HG02571 (cell line): ENCODE measurements at regions not wholly inside any gene's neighbourhood (a gene's known extent, or its start where the extent isn't known, plus 50 kb on each side); places are given as distances from the start of the nearest gene placed in this dataset.
"Not testable (repeated sequence)": the region's sequence is repeated elsewhere in the genome, so short reads cannot be mapped to it uniquely, and the experiment has no call there.

Experiments used
- ATAC-seq: cut with Tn5 transposase; IDR thresholded peaks from one replicate; pipeline ENCODE4 v1.9.1; 2021; ENCODE audit warnings: mild to moderate bottlenecking, moderate library complexity; ENCODE audit not compliant: unreplicated experiment

- ATAC-seq, result no peak
Measured at GRCh38 chr17:70369391-70369790, 200.1 kb downstream of the KCNJ2 start.

DNA sequence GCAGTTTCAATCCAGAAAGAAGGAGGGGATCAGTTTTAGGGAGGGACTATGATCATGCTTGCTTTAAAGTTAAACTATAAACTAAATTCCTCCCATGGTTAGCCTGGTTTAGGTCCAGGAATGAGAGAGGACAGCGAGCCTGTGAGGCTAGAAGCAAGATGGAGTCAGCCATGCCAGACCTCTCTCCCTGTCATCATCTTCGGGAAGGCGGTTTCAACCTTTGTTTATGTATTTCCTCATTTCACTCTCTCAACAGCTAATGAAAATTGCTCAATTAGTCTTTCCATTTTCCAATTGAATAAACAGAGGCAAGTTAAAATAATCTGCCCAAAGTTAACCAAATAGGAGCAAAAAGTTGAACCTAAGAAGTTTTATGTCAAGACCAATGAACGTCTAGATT is 201.5 kb downstream of the KCNJ2 start:
- no peak for ATAC-seq

DNA sequence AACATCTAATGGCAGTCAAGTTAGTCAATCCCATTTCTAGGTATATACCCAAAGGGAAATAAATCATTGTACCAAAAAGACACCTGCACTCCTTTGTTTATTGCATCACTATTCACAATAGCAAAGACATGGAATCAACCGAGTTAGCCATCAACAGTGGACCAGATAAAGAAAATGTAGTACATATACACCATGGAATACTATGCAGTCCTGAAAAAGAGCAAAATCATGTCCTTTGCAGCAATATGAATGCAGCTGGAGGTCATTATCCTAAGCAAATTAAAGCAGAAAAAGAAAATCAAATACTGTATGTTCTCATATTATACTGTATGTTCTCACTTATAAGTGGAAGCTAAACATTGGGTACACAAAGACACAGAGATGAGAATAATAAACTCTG is 204.0 kb downstream of the KCNJ2 start:
- no peak for ATAC-seq

- ATAC-seq, result no peak
Measured at GRCh38 chr17:70374496-70374895, 205.2 kb downstream of the KCNJ2 start.

GRCh38 chr17:70375406-70375805 is 206.1 kb downstream of the KCNJ2 start:
- ATAC-seq, result no peak

DNA sequence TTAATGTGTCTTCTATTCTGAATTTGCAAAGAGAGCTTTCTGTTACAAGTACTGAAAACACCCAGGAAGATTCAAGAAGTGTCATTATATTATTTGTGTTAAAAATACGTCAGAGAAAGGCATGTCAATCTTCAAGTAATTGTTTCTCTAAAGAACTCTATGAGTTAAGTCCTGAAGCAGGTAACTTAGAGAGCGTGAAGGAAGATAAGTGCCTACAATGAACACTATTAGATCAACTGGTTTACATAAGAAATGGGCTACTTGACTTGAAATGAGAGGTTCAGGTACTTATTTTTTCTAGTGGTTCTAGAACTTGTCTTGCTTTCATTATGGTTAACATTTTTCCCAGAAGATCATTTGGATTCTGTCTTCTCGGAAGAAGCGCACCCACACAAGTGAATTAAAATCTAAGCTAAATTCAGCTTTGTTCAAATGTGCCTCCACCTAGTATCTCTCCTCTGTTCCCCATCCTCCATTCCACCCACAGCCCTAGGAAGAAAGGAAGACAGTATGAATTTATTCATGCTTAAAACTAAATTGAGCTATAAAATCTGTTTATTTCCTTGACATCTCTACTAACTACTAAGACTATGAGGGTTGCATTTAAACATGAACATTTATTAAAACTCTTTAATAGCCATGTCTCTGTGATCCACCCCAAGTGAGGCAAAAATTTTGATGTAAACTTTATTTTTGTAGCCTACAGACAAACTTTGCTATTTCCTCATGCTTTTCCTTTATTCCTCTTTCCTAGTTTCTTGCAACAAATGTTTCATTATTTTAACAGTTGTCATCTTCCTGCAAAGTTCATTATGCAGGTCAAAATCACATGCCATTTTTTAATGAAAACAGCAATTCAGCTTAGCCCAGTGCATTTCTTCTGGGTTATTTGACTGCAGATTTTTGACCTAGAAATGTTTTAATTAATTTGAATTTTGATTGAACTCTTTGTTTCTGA is 206.8 kb downstream of the KCNJ2 start:
- no peak for ATAC-seq

DNA sequence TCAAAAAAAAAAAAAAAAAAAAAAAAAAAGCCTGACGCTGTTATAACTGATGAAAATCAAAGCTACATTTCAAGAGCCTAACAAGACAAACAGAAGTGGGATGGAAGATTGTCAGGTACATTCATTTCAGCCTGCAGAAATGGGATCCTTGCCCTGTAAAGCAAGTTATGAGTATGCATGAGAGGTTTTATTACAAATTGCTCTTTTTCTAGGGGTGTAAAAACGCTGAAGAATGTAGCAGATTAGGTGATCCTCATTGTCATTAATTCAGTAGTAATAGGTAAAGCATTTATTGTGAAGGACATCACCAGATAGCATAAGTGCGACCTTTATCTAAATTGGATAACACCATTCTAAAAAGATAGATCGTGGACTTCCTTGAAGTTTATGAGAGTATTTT is 208.3 kb downstream of the KCNJ2 start:
- no peak for ATAC-seq

DNA sequence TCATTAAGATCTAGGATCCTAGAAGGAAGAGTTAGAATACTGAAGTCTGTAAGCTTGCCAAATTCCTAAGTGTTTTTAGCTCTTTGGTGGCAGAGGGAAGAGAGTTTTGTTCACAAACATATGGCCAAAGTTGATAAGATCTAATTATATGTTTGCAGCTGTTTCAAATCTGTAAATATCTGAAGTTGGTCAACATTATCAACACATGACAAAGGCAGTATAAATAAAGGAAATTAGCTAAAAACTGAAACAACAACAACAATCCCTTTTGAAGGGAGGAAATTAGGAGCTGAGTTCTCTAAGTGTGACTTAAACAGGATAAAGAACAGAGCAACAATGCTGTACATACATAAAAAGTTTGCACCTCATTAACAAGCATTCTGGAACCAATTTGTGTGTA is 208.7 kb downstream of the KCNJ2 start:
- no peak for ATAC-seq

DNA sequence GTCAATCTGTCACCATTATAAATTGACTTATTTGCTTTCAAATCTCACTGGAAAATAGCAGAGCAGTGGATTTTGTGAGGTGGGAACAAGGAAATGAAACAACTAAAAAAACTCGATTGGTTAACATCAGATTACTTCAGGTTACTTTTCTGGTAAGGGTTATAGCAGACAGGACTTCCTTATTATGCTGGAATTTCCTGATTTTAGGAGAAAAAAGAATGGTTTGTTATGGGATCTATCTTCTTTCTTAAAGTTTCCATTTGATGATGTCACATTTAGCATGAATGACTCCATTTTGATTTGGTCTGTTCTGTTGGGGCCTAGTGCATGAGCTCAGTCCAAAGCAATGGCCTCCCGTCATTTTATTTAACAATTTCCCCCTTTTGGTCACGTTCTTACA is 210.6 kb downstream of the KCNJ2 start:
- no peak for ATAC-seq

GRCh38 chr17:70381916-70382315 is 212.6 kb downstream of the KCNJ2 start:
- not testable (repeated sequence) for ATAC-seq

DNA sequence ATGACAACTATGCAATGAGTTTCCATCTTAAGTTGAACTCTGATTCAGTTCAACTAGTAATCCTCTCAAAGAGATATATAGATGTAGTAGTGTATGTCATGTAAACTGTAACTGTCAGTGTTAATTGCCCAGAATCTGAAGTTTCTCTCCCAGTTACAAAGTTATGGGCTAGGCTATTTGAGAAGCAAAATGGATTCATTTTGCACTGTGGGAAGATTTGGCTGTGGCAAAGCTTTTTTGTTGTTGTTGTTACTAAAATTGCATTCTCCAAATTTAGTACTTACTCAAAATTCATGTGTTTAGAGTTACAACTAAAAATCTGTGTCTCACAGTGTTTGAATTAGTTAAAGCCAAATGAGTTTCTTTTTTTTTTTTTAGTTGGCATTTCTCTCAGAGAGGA is 219.0 kb downstream of the KCNJ2 start:
- ATAC-seq, result no peak

DNA sequence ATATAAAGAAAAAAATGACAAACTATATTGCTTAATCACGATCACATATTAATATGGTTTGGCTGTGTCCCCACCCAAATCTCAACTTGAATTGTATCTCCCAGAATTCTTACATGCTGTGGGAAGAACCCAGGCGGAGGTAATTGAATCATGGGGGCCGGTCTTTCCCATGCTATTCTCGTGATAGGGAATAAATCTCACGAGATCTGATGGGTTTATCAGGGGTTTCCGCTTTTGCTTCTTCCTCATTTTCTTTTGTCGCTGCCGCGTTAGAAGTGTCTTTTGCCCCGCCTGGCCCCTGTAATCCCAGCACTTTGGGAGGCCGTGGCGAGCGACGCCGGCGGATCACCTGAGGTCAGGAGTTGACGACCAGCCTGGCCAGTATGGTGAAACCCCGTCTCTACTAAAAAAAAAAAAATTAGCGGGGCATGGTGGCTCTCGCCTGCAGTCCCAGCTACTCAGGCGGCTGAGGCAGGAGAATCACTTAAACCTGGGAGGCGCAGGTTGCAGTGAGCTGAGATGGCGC is 220.0 kb downstream of the KCNJ2 start:
- ATAC-seq, result not testable (repeated sequence)

GRCh38 chr17:70390049-70390448 is 220.7 kb downstream of the KCNJ2 start:
- ATAC-seq, result no peak

- ATAC-seq, result no peak
Measured at GRCh38 chr17:70394473-70395232, 225.3 kb downstream of the KCNJ2 start.

DNA sequence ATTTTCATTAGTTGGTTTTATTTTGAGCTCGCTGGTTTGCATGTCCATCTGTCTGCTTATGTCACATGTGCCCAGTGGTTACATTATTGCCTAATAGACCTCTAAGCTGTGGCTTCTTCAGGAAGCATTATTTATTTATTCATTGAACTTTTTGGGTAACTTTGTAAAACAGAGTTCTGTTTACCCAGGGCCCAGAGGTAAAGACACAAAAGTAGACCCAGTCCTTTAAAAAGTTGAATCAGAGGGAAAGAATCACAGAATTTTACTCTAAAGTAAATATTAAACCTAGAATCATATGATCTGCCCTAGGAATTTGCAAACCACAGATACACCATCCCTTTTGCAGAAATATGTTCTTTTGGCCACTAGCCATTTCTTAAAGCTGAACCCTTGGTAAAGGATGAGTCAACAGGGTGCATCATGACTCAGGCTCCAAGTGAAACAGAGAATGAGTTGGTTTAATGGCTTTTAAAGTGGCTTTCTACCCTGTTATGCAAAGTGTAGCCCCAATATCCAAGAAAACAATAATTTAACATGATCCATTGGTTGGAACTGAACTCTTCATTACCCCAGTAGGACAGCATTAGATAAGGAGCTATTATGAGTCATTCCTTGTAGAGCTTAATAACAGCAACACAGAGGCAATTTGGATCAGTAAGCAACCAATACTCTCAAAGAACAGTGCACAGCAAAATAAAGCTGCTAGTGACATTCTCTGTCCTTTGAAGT is 236.3 kb downstream of the KCNJ2 start:
- no peak for ATAC-seq

- ATAC-seq, result no peak
Measured at GRCh38 chr17:70407506-70407905, 238.2 kb downstream of the KCNJ2 start.

DNA sequence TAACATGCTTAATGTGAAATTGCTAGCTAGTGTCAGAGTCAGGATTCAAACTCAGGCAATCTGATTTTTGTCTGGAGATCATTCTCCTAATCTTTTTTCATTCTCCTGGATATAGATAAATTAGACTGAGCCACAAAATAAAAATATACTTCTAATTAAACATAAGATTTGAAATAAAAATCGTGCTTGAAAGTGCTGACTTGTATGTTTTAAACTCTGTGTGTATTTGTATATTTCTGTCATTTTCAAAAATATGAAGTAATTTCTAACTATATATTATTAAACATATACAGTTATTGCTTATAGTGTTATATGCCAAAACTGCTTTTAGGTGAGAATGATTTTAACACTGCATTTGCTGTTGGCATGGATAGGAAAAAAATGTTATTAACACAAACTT is 239.4 kb downstream of the KCNJ2 start:
- no peak for ATAC-seq

- ATAC-seq, result no peak
Measured at GRCh38 chr17:70414300-70414699, 245.0 kb downstream of the KCNJ2 start.

DNA sequence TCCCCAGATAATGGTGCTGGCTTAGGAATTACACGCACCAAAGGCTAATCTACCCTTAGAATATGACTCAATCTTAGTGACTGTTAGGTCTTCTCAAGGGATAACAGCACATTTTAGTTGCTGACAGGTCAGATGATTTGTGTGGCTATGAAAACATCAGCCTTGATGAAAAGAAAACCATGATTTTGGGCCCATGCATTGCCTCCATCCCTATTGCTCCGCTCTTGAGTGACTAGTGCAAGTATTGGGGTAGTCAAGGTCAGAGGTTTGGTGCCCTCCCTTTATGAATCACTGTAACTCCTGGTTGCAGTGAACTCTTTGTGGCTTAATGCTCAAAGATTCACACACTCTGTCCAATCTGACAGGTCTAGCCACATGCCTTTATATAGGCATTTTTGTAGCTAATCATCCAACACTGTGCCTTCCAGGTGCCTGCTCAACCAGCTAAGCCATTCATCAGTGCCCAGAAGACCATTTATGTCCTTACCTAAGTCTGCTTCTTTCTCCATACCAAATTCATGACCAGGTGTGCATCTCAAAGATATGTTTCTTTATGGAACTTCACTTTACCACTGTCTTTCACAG is 251.6 kb downstream of the KCNJ2 start:
- no peak for ATAC-seq

GRCh38 chr17:70422862-70423261 is 253.5 kb downstream of the KCNJ2 start:
- no peak for ATAC-seq

DNA sequence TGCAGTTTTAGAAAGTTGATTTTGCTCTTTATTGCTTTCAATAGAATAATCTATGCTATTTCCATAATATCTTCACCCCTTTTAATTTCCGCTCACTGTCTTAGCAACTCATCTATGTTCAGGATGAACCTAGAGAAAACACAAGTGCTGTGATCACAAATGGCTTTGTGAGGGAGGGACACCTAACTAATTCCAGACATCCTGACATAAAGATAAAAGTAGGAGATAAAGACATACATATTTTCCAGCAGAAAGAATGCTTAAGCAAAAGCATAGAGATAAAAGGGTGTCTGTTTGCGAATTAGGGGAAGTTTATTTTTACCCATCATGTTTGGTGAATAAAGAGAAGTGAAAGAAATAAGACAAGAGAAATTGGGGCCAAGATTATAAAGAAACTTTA is 254.2 kb downstream of the KCNJ2 start:
- no peak for ATAC-seq
